ENCODE measurements at regions not wholly inside any gene's neighbourhood (a gene's known extent, or its start where the extent isn't known, plus 50 kb on each side); places are given as distances from the start of the nearest gene placed in this dataset.
"Not testable (repeated sequence)": the region's sequence is repeated elsewhere in the genome, so short reads cannot be mapped to it uniquely, and the experiment has no call there.

GRCh38 chr12:67555075-67555717 lies 93.3 kb upstream of the DYRK2 start:
- TF ChIP-seq EZH2, CTCF (IDR thresholded peaks at IDR 0.05): not testable (repeated sequence)
